Stimulated activated CD8-positive, alpha-beta memory T cell treated with anti-CD3 and anti-CD28 coated beads, Interleukin-7, amount 100 ng/mL, for 4 hours (primary cell): ENCODE measurements at regions not wholly inside any gene's neighbourhood (a gene's known extent, or its start where the extent isn't known, plus 50 kb on each side); places are given as distances from the start of the nearest gene placed in this dataset.
"Not testable (repeated sequence)": the region's sequence is repeated elsewhere in the genome, so short reads cannot be mapped to it uniquely, and the experiment has no call there.

Experiments used
- DNase-seq, 2 donors: peaks; one replicate each; pipeline ENCODE4 v3.0.0-alpha.2; 2020; ENCODE audit warnings: low read depth in 2 of 2

DNA sequence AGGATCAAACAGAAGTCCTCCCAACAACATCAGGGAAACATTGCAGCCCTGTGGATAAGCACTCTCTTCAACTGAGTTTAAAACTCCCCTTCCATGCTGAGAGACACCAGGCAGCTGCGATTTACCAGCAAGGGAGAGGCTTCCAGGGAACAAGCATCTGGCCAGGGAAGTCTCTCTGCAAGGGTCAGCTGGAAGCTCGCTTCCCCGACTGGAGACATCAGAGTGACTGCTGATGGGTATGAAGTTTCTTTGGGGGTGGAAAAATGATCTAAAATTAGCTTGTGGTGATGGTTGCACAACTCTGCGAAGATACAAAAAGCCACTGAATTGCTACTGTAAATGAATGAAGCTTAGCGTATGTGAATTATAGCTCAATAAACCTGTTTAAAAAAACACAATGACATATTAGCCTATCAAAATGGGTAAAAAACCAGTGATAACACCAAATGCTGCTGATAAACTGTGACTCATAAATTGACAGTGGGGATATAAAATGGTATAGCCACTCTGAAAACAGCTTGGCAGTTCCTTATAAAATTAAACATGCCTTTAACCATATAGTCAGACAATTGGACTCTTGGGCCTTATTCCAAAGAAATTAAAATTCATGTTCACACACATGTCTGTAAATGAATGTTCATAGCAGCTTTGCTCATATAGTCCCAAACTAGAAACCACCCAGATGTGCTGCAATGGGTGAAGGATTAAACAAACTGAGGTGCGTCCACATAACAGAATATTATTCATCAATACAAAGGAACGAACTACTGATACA, 1082.0 kb downstream of the SOCS6 start:
- DNase-seq, result no peak

DNA sequence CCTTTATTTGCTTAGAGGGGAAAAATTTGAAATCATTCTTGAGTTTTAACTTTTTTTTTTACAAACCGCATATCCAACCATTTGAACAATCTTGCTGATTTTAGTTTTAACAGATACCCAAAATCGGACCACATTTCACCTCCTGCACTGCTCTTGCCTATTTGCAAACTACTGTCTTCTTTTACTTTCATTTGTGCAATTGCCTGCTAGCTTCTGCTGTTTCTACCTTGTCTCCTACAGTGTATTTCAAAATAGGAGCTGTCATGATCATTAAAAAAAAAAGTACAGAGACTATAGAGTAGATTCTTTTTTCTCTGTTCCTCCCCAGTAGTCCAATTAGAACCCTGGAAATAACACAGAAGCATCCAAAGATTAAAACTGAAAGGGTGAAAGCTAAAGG, 1081.2 kb downstream of the SOCS6 start:
- no peak for DNase-seq

DNA sequence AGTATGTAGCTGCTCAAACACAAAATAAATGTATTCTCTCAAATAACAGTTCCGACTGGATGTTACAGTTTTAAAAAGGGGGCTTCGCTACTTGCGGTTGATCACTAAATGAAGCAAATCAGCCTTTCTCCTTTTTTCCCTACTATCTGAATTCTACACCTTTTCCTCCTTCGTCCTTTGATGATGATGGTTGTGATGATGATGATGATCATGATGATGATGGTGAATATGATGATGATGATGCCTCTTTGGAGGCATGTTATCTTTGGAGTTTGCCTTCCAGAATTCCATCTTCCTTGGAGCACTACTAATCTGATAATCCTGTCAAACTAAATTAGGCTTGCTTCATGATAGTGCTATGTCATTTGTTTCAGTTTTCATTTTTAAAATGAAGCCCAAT, 1073.3 kb downstream of the SOCS6 start:
- DNase-seq, result no peak

DNA sequence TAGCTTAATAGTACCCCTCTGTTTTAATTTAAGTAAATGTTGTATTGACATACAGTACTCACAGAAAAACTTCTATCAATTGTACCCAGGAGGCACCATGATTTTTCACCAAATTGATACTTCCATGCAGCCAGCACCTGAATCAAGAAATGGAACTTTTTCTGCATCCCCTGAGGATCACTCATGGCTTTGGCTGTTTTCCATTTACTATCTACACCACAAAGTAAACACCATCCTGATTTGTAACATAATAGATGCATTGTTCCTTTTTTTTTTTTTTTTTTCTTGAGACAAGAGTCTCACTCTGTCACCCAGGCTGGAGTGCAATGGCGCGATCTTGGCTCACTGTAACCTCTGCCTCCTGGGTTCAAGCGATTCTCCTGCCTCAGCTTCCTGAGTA, 1066.8 kb downstream of the SOCS6 start:
- DNase-seq, result not testable (repeated sequence)

DNA sequence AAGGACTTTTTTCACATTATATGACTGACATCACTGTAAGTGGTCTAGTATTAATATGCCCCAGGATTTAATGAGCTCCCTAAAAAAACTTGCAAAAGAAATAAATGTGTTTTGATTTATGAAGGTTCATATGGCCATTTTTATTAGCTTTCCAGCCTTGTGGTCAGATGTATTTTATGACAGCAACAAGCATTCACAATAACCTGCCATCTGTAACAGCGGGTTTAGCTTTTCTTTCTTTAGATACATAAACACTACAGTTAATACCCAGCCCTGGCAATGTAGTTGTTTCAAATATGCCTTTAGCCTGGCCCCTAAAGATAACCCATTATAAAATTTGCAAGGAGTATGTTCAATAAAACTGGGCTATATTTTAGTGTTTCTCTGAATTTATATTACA, 1063.8 kb downstream of the SOCS6 start:
- DNase-seq, result no peak

DNA sequence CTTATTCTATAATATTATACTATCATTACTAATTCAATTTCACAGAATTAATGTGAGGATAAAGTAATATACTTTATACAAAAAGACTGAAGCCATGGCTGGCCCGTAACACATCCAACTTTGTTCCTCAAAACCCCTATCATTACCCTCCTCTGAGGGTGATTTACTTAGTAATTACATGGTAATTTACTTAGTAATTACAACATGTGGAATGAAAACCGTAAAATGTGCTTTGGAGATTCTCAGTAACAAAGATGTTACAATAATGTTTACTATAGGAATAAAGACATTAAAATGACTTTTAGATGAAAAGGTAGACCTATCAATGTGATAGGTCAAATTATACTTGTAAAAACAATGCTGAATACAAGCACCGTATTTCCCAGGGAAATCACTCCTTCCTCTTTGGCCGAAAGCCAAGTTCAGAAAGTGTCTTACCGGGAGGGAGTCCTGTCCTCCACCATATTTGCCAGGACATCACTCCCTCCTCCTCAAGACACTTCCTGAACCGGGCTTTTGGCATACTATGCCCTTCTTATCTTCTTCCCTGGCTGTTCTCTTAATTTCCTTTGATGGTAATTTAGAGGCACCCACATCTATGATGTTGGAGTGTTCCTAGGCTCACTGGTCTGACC, 1047.8 kb downstream of the SOCS6 start:
- DNase-seq, result no peak

DNA sequence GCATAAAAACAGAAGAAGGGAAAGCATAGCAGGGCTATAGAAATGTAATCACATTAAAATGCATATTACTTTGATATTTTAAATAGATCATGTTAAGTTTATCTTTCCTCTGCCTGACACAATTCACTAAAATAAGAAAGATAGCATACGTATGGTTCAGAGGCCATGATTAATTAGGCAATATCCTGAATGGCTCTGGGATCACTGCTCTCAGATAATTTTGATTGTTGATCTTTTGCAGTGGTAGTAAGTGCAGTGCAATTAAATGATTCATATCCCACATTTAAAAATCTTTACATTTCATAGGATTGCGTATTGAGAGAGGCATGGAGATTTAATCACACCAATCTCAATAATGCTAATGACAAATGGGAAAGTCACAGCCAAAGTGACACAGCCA, 1040.7 kb downstream of the SOCS6 start:
- DNase-seq, result no peak

DNA sequence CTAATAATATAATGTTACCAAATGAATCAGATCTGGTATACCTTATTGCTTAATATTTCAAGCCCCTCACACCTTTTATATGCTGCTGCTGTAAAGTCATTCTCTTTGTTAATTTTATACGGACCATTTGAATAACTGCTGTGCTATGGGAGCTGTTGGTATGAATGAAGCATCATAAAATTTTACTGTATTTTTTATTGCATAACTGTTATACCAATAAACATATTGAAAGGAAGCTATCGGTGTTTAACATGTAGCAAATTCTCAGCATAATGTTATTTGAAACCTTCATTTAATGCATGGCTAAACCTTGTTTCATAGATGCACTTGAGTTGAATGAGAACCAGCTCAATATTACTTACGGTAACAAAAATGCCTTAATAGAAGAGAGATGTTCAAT, 1040.3 kb downstream of the SOCS6 start:
- no peak for DNase-seq

DNA sequence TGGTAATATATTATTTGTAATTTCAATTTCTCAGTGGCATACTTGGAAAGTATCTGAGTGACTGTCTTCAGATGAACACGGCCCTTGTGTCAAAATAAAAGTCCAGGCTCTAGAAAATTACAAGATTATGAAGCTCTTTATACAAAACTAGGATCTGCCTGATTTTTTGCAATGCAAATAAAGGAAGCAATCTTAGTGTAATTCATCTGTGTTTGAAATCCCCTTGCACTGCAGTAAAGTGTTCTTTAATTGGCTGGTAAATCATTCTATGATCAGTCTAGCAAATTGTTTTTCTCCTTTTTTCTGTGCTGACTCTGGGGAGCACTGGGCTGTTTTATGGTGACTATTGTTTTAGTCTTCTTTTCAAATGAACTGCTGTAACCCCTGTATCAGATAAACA, 1039.0 kb downstream of the SOCS6 start:
- DNase-seq, result no peak

DNA sequence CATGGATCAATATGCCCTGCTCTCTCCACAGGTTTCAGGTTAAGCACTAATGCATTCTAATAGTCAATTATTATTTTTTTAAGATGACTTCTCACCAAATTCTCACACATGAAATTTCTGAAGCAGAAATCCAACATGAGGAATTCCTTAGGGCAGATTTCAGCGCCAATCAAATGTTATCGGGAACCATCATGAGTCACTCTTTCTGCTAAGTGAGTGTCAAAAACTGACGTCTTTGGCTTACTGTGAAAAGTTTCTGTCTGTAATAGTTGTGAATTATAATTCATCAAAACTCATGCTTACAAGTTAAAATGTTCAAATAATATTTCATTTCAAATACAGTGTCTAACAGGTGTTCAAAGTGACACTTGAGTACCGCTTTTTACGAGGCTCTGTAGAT, 1038.6 kb downstream of the SOCS6 start:
- no peak for DNase-seq

DNA sequence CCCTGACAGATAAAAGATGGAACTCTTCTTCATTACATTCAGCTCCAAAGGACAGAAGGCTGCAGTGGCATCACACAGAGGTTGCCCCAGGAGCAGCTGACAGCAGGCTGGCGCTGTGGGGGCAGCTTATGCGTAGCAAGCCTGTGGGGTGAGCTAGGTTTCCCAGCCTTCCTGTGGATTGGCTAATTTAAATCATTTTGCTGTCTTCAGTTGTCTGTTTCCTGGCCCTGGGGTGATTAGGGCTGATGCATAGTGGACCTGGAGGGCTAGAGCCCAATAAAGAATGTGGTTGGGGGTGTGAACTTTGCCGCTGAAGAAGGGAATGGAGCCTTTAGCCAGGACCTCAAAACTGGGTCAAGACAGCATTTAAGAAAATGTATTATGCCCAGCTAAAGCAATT, 1038.0 kb downstream of the SOCS6 start:
- DNase-seq, result no peak

DNA sequence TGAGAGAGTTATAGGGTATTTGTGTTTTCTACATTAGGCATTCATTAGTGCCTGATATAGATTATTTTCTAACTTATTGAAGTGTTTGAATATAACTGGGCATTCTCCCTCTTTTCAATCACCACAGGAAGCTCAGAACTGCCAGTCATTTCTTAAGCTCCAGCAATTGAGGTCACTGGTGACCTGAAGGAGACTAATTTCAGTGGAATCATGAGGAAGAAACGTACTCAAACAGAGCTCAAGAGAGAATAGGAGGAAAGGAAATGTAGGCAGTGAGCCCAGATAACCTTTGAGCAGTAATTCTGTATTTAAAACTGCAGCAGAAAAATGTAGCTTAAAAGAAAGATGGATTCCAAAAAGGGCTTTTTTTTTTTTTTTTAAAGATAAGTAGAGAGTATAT, 1035.5 kb downstream of the SOCS6 start:
- DNase-seq, result no peak

DNA sequence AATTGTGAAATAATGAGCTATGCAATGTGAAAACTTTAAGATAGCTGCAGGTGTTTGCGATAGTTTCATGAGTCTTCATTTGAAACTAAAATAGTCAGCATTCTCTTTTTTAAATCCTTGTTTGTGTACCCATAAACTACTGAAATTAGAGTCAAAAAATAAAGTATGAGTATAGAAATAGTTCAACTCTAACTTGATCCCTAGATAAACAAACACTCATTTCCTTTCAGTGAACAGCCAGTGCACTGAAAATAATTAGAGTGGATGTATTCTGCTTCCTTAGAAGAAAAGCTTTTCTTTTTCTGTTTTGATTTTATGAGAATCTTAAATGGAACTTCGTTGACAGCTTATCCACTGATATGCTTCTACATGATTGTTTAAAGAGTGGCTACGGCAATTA, 1033.4 kb downstream of the SOCS6 start:
- DNase-seq, result no peak

DNA sequence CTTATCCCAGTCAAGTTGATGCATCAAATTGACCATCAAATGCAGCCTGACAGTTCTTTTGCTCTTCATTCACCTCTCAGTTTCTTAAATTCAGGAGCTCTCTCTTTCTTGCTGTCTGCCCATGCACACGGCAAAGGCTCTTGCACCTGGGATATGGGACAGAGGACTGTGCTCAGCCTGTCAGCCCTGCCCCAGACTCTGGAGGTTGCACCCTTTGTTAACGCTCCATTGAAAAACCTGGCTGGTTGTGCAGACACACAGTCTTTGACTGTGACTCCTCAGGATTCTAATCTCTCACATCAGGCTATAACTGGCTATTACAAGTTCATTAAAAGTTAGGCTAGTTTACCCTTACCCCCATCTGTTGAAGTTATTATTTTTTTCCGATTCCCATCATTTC, 1032.5 kb downstream of the SOCS6 start:
- DNase-seq, result no peak

DNA sequence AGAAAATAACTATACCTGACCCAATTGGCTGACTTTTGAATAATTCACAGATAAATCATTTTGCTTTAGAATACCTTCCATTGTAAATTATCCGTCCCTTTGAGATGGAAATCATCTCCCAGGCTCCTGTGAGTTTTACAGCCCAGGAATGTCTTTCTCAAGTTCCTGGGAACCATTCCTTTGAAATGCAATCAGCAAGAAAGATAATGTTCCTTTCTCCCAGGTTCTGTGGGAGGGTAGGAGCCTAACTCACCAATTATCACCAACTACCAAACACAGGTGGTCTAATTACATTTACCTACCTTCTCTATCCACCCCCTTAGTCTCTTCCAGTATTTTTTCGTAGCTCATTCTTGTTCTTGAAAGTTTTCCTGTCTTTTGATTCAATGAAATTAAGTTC, 1016.0 kb downstream of the SOCS6 start:
- no peak for DNase-seq

DNA sequence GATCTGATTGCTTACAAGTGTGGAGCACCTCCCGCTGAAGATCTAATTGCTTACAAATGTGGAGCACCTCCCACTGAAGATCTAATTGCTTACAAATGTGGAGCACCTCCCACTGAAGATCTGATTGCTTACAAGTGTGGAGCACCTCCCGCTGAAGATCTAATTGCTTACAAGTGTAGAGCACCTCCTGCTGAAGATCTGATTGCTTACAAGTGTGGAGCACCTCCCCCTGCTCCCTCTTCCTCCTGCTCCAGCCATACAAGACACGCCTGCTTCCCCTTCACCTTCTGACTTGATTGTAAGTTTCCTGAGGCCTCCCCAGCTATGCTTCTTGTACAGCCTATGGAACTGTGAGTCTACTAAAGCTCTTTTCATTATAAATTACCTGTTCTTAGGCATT, 1014.9 kb downstream of the SOCS6 start:
- not testable (repeated sequence) for DNase-seq

DNA sequence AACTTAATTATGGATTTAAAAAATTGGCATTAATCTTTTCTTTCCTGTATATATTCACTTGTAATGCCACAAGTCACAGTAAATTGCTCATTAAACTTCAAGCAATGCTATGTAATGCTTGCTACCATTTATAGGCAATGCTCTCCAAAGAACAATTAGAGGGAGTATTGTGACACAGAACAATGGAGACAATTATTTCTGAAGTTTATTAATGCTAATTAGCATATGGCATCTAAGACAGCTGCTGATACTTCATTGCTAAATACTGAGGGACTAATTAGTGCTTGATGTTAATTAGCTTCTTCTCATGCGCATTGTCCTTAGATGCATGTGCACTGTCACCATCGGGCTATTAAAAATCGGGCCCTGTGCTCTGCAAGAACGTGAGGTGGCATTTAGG, 1012.8 kb downstream of the SOCS6 start:
- DNase-seq, result no peak

DNA sequence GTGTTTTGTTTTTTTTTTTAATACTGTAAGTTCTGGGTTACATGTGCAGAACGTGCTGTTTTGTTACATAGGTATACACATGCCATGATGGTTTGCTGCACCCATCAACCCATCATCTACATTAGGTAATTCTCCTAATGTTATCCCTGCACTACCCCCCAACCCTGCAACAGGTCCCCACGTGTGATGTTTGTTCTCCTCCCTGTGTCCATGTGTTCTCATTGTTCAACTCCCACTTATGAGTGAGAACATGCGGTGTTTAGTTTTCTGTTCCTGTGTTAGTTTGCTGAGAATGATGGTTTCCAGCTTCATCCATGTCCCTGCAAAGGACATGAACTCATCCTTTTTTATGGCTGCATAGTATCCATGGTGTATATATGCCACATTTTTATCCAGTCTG, 1005.4 kb downstream of the SOCS6 start:
- not testable (repeated sequence) for DNase-seq

DNA sequence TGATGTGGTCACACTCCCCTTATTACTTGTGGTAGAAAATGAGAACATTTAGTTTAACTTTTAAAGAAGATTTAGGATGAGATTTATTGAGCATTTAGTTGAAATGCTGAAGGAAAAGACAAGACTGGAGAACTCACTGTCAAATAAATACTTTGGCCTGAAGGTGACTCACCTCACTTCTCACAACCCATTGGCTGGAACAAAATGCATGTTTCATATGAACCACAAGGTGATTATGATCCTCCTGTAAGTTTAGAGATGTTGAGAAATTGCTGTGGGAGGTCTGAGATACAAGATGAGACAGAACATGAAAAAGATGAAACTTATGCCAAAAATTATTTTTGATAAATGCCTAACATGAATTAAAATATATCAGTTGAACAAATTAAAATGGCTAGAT, 1004.5 kb downstream of the SOCS6 start:
- no peak for DNase-seq

DNA sequence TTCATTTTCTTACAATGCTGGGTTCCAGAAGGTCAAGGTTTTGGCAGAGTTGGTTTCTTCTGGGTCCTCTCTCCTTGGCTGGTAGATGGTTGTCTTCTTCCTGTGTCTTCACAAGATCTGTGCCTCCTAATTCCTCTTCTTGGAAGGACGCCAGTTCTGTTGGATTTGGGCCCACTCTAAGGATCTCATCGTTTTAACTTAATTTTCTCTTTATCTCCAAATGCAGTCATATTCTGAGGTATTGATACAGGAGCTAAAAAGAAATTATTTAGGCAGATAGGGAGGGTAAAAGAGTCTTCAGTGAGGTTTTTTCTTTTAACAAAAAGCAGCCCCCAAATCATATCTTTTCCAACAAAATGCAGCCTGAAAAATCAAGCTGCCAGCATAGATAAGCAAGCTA, 998.4 kb downstream of the SOCS6 start:
- no peak for DNase-seq

DNA sequence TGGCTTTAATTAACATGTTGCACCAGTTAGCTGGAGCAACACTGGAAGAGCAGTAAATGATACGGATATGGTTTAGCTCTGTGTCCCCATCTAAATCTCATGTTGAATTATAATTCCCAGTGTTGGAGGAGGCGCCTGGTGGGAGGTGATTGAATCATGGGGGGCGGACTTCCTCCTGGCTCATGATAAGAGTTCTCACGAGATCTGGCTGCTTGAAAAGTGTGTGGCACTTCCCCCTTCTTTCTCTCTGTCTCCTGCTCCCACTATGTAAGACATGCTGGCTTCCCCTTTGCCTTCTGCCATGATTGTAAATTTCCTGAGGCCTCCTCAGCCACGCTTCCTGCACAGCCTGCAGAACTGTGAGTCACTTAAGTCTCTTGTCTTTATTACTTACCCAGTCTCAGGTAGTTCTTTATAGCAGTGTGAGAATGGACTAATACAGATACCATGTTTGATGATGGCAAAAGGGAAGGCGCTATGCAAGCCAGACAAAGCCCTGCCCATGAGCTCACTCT, 963.6 kb downstream of the SOCS6 start:
- DNase-seq, result no peak

DNA sequence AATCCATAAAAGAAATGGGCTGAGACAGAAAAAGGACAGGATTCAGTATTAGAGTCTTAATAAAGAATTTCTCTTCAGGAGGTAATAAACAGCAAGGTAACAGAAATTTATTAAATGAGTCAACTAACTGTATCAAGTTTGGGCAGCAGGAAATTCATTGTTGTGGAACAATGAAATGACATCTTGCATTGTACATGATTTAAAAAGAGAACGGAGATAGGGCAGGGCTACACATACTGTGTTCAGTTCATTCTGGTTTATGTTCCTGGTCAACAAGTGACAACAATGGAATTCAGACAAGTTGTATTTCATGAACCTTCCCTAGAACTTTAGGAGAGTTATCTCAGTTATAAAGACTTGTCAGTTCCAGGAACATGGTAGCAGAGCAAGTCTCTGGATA, 961.3 kb downstream of the SOCS6 start:
- no peak for DNase-seq

DNA sequence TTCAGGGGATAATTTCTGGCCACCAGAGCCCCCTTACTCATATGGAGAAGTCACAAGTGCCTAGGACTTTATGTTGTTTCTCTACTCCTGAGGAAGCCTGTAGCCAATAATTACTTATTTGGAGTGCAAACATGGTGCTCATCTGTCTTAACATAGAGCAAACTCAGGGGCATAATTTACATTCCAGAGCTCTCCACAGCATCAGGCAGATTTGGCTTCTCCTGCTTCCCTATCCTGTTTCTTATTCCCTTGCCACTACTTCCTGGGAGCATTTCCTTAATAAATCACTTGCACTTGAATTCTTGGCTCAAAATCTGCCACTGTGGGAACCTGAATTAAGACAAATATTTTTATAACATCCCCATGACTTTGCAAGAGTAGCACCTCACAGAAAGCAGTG, 960.9 kb downstream of the SOCS6 start:
- no peak for DNase-seq

DNA sequence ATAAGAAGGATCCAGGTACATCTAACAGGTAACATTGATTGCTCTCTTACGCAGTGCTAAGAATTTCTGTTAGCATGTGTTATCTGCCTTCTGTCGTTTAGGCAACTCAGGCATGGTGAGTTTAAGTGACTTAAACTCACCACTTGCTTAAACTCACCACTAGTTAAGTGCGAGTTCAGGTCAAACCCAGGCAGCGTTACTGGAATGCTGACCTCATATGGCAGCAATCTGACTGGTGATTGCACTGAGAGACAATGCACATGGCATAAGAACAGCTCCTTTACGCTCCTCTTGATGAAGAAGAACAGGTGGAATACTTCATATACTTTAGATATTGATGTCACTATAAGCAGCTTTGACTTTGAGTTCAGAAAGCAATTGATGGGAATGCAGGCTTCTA, 954.1 kb downstream of the SOCS6 start:
- DNase-seq, result no peak
